DMS 273 (cell line): ENCODE measurements at regions not wholly inside any gene's neighbourhood (a gene's known extent, or its start where the extent isn't known, plus 50 kb on each side); places are given as distances from the start of the nearest gene placed in this dataset.
"Not testable (repeated sequence)": the region's sequence is repeated elsewhere in the genome, so short reads cannot be mapped to it uniquely, and the experiment has no call there.

Source experiments
- DNase-seq: peaks from one replicate; lab custom pipeline; 2025; ENCODE audit not compliant: unreplicated experiment; lab: John Stamatoyannopoulos, UW

- DNase-seq: no peak
These were observed 378.4 kb upstream of the NRP1 start for GRCh38 chr10:33712825-33713224.

- no peak for DNase-seq
These were observed 375.5 kb upstream of the NRP1 start for GRCh38 chr10:33710006-33710405.

- DNase-seq: no peak
These were observed 374.7 kb upstream of the NRP1 start for GRCh38 chr10:33709008-33709753.

- DNase-seq: no peak
These were observed 374.1 kb upstream of the NRP1 start for GRCh38 chr10:33708561-33708960.

GRCh38 chr10:33706746-33707145, 372.3 kb upstream of the NRP1 start:
- no peak for DNase-seq

- DNase-seq: no peak
These were observed 371.7 kb upstream of the NRP1 start for GRCh38 chr10:33706191-33706590.

GRCh38 chr10:33704214-33704830, 369.9 kb upstream of the NRP1 start:
- no peak for DNase-seq

- no peak for DNase-seq
These were observed 369.2 kb upstream of the NRP1 start for GRCh38 chr10:33703501-33704213.

GRCh38 chr10:33698033-33698432, 363.6 kb upstream of the NRP1 start:
- no peak for DNase-seq

GRCh38 chr10:33697016-33697415, 362.5 kb upstream of the NRP1 start:
- DNase-seq: no peak

GRCh38 chr10:33695536-33695935, 361.1 kb upstream of the NRP1 start:
- DNase-seq: no peak

- not testable (repeated sequence) for DNase-seq
These were observed 356.1 kb upstream of the NRP1 start for GRCh38 chr10:33690536-33690935.

- no peak for DNase-seq
These were observed 354.0 kb upstream of the NRP1 start for GRCh38 chr10:33688506-33688905.

- DNase-seq: no peak
These were observed 349.7 kb upstream of the NRP1 start for GRCh38 chr10:33684211-33684611.

- no peak for DNase-seq
These were observed 347.1 kb upstream of the NRP1 start for GRCh38 chr10:33681595-33681994.

- no peak for DNase-seq
These were observed 345.6 kb upstream of the NRP1 start for GRCh38 chr10:33680036-33680435.

GRCh38 chr10:33676606-33677339, 342.3 kb upstream of the NRP1 start:
- no peak for DNase-seq

GRCh38 chr10:33674986-33675599, 340.6 kb upstream of the NRP1 start:
- no peak for DNase-seq

GRCh38 chr10:33674491-33674890, 340.0 kb upstream of the NRP1 start:
- no peak for DNase-seq

GRCh38 chr10:33673839-33674415, 339.5 kb upstream of the NRP1 start:
- no peak for DNase-seq

GRCh38 chr10:33669904-33670303, 335.4 kb upstream of the NRP1 start:
- DNase-seq: no peak
